RWPE2 (cell line): ENCODE measurements at regions not wholly inside any gene's neighbourhood (a gene's known extent, or its start where the extent isn't known, plus 50 kb on each side); places are given as distances from the start of the nearest gene placed in this dataset.

Experiments
- ATAC-seq: fragments of 200-7000 bp; cut with Tn5 transposase; 3 replicates; pipeline ENCODE4 v1.9.1; 2021; ENCODE audit warnings: low read depth
- DNase-seq: peaks from one replicate; pipeline ENCODE4 v3.0.0-alpha.2; 2020; ENCODE audit warnings: low spot score
- H3K27ac ChIP-seq: fragments of 450-650 bp; 2 replicates; pipeline ENCODE4 v1.5.1; 2017; ENCODE audit warnings: mild to moderate bottlenecking; ENCODE audit not compliant: poor library complexity, severe bottlenecking
- H3K27me3 ChIP-seq: fragments of 250-450 bp; sonication (Bioruptor Pico); 2 replicates; pipeline ENCODE4 v1.5.1; 2021; ENCODE audit warnings: mild to moderate bottlenecking, moderate library complexity; ENCODE audit not compliant: insufficient read depth, poor library complexity, severe bottlenecking
- H3K36me3 ChIP-seq: fragments of 250-450 bp; sonication (Bioruptor Pico); 2 replicates; pipeline ENCODE4 v1.5.1; 2020; ENCODE audit warnings: low read depth, mild to moderate bottlenecking, moderate library complexity
- H3K4me1 ChIP-seq: fragments of 250-450 bp; sonication (Bioruptor Pico); 2 replicates; pipeline ENCODE4 v1.5.1; 2021; ENCODE audit warnings: mild to moderate bottlenecking, moderate library complexity; ENCODE audit not compliant: insufficient read depth, poor library complexity, severe bottlenecking
- H3K4me3 ChIP-seq: fragments of 250-450 bp; sonication (Bioruptor Pico); 2 replicates; pipeline ENCODE4 v1.5.1; 2021; ENCODE audit warnings: mild to moderate bottlenecking, moderate library complexity; ENCODE audit not compliant: severe bottlenecking
- H3K9me3 ChIP-seq: fragments of 250-450 bp; sonication (Bioruptor Pico); 2 replicates; pipeline ENCODE4 v1.5.1; 2021; ENCODE audit warnings: mild to moderate bottlenecking, moderate library complexity; ENCODE audit not compliant: severe bottlenecking
- CTCF ChIP-seq: fragments of 450-650 bp; IDR thresholded peaks from one replicate; pipeline ENCODE4 v1.5.1; 2017; ENCODE audit warnings: mild to moderate bottlenecking, moderate library complexity; ENCODE audit not compliant: poor library complexity, severe bottlenecking

GRCh38 chr9:97766610-97767009, 69.5 kb upstream of the XPA start:
- Histone ChIP-seq H3K9me3 (no peaks in the 10 kb centered on the region), H3K36me3 (no peaks in the 10 kb centered on the region), H3K27ac (no peak overlapping the region), H3K4me3 (no peak overlapping the region), H3K27me3 (no peaks in the 10 kb centered on the region), H3K4me1 (peaks cover 8% of the 10 kb centered on the region)
- no peak for DNase-seq
- TF ChIP-seq CTCF: no peak
- ATAC-seq: no peak

- peaks cover 8% of the 10 kb centered on the region for H3K4me1 ChIP-seq
- no peak for TF ChIP-seq CTCF
- no peaks in the 10 kb centered on the region for H3K27me3 ChIP-seq
- H3K36me3 ChIP-seq: no peaks in the 10 kb centered on the region
- ATAC-seq (no peak), DNase-seq (no peak)
- no peak overlapping the region for H3K4me3 ChIP-seq
- no peak overlapping the region for H3K27ac ChIP-seq
- no peaks in the 10 kb centered on the region for H3K9me3 ChIP-seq
These were observed 70.8 kb upstream of the XPA start for GRCh38 chr9:97767891-97768290.

- H3K27me3 ChIP-seq: no peaks in the 10 kb centered on the region
- ATAC-seq: no peak
- H3K4me3 ChIP-seq: no peak overlapping the region
- TF ChIP-seq CTCF: no peak
- H3K4me1 ChIP-seq: peaks cover 14% of the 10 kb centered on the region
- H3K9me3 ChIP-seq: no peaks in the 10 kb centered on the region
- no peaks in the 10 kb centered on the region for H3K36me3 ChIP-seq
- no peak overlapping the region for H3K27ac ChIP-seq
- no peak for DNase-seq
These were observed 71.6 kb upstream of the XPA start for GRCh38 chr9:97768746-97769145.

GRCh38 chr9:97769208-97769607, 72.1 kb upstream of the XPA start:
- no peak overlapping the region for H3K4me3 ChIP-seq

More at GRCh38 chr9:97769208-97769607, 72.1 kb upstream of the XPA start:
- ATAC-seq: 0 out of 3 replicates have a peak, but pooled peaks have one; percentile 10
- Histone ChIP-seq H3K27me3 (no peaks in the 10 kb centered on the region), H3K9me3 (no peaks in the 10 kb centered on the region), H3K27ac (no peak overlapping the region), H3K36me3 (no peaks in the 10 kb centered on the region), H3K4me1 (peaks cover 15% of the 10 kb centered on the region)
- no peak for DNase-seq
- no peak for TF ChIP-seq CTCF
